ENCODE measurements at regions not wholly inside any gene's neighbourhood (a gene's known extent, or its start where the extent isn't known, plus 50 kb on each side); places are given as distances from the start of the nearest gene placed in this dataset.
A peak's percentile ranks its signal among the peaks of the same experiment; 100 is the strongest.

GRCh38 chr5:77144837-77145139 is 57.7 kb upstream of the ZBED3 start (continued):
- TF ChIP-seq REST (IDR thresholded peaks at IDR 0.05; ENCODE audit: low read depth, low read length): no peak
- TF ChIP-seq USF1 (IDR thresholded peaks at IDR 0.05; ENCODE audit: borderline replicate concordance, low read depth): no peak
- no peak for TF ChIP-seq ELF1 (IDR thresholded peaks at IDR 0.05)
- no peak for TF ChIP-seq USF2 (IDR thresholded peaks at IDR 0.05; ENCODE audit: borderline replicate concordance, low read depth, low read length)
- no peak for TF ChIP-seq JUND (IDR thresholded peaks at IDR 0.05)
- no peak for TF ChIP-seq RAD21 (IDR thresholded peaks at IDR 0.05; ENCODE audit: low read length)
- TF ChIP-seq CHD2 (IDR thresholded peaks at IDR 0.05; ENCODE audit: low read length, partially characterized antibody): no peak
- TF ChIP-seq FOSL2 (IDR thresholded peaks at IDR 0.05; ENCODE audit: borderline replicate concordance, low read depth): no peak

- H3K9me3 ChIP-seq: no peaks in the 10 kb centered on the region
- TF ChIP-seq RAD21 (IDR thresholded peaks at IDR 0.05; ENCODE audit: low read length) (peak; percentile 95), RCOR1 (IDR thresholded peaks at IDR 0.05; ENCODE audit: low read length) (no peak), EZH2phosphoT487 (IDR thresholded peaks at IDR 0.05; ENCODE audit: borderline replicate concordance, low read depth) (no peak), RFX5 (IDR thresholded peaks at IDR 0.05; ENCODE audit: low read length) (no peak), CHD2 (IDR thresholded peaks at IDR 0.05; ENCODE audit: low read length, partially characterized antibody) (no peak), GATA2 (CRISPR knock-in tag; IDR thresholded peaks at IDR 0.05) (no peak), CTCF (IDR thresholded peaks at IDR 0.05) (peak; percentile 85), SMC3 (IDR thresholded peaks at IDR 0.05; ENCODE audit: low read depth, low read length) (peak; percentile 88)
- no peaks in the 10 kb centered on the region for H3K4me1 ChIP-seq (ENCODE audit: control insufficient read depth in 1 of 2, insufficient read depth in 2 of 2, low read depth in 1 of 2, low read length in 1 of 2)
- H3K36me3 ChIP-seq (replicated peaks in 1 of 2; ENCODE audit: control insufficient read depth in 1 of 2, insufficient read depth in 2 of 2, low read length in 1 of 2): no peaks in the 10 kb centered on the region
- H3K4me3 ChIP-seq (ENCODE audit: low read depth in 2 of 2, low read length in 1 of 2): no peak overlapping the region; a peak in 1 of 4 replicates
- WGBS (ENCODE audit: low lambda C conversion rate): 50% methylated on average over 14 of the region's 14 CpGs
- H3K4me2 ChIP-seq: no peak overlapping the region
- H2AFZ ChIP-seq (ENCODE audit: low read depth): no peak overlapping the region
- no peaks in the 10 kb centered on the region for H3K79me2 ChIP-seq (ENCODE audit: insufficient read depth)
- peak; percentile 64 for DNase-seq
- ChIA-PET POLR2A (no interaction called here), CTCF (interaction anchor here (0.6 to 4.9 kb wide), 28 partner anchors 8 to 731 kb away, joined by 3 to 38 read pairs (median 3); partner anchors contain the start of genes F2RL1 and WDR41)
- peaks cover 7% of the 10 kb centered on the region for H3K27me3 ChIP-seq (ENCODE audit: insufficient read depth)
- no peaks in the 10 kb centered on the region for H3K9me2 ChIP-seq
- no peaks in the 10 kb centered on the region for H3F3A ChIP-seq (replicated peaks; ENCODE audit: insufficient read depth)
- no peaks in the 10 kb centered on the region for H4K20me1 ChIP-seq (ENCODE audit: insufficient read depth)
- no peak overlapping the region for H3K9ac ChIP-seq
- no peak overlapping the region for H3K27ac ChIP-seq (ENCODE audit: low read depth in 2 of 2, low read length in 1 of 2)
Observed at GRCh38 chr5:77143998-77144836, 57.1 kb upstream of the ZBED3 start.

Data from SK-N-SH (cell line).